OCI-LY1 (cell line): ENCODE measurements at regions not wholly inside any gene's neighbourhood (a gene's known extent, or its start where the extent isn't known, plus 50 kb on each side); places are given as distances from the start of the nearest gene placed in this dataset.

ENCODE experiments used
- H2AFZ ChIP-seq: fragments of 200-600 bp; sonication (generic), shearing (Covaris generic); 2 replicates; pipeline ENCODE4 v1.6.0; 2014; ENCODE audit warnings: antibody characterized with exemption, mild to moderate bottlenecking, low read length
- H3F3A ChIP-seq: fragments of 200-600 bp; sonication (generic), shearing (Covaris generic); 2 replicates; pipeline ENCODE4 v1.6.0; 2014; ENCODE audit warnings: mild to moderate bottlenecking, antibody characterized with exemption, low read length, moderate library complexity; ENCODE audit not compliant: insufficient read depth
- H3K27ac ChIP-seq: fragments of 200-600 bp; sonication (generic); 2 replicates; pipeline ENCODE4 v1.5.1; 2014; ENCODE audit warnings: low read length, mixed run types, mild to moderate bottlenecking, low read depth; ENCODE audit not compliant: poor library complexity, severe bottlenecking
- H3K27me3 ChIP-seq: fragments of 200-600 bp; sonication (generic); 2 replicates; pipeline ENCODE4 v1.6.0; 2014; ENCODE audit warnings: antibody characterized with exemption, mild to moderate bottlenecking, low read length, moderate library complexity; ENCODE audit not compliant: insufficient read depth
- H3K36me3 ChIP-seq: fragments of 200-600 bp; sonication (generic); 2 replicates; pipeline ENCODE4 v1.6.1; 2014; ENCODE audit warnings: mild to moderate bottlenecking, antibody characterized with exemption, low read length, moderate library complexity, mixed read lengths; ENCODE audit not compliant: insufficient read depth
- H3K4me1 ChIP-seq: fragments of 200-600 bp; sonication (generic); 2 replicates; pipeline ENCODE4 v1.5.1; 2014; ENCODE audit warnings: mild to moderate bottlenecking, low read length, moderate library complexity; ENCODE audit not compliant: insufficient read depth, severe bottlenecking
- H3K4me2 ChIP-seq: fragments of 200-600 bp; sonication (generic), shearing (Covaris generic); 2 replicates; pipeline ENCODE4 v1.6.1; 2014; ENCODE audit warnings: low read length
- H3K4me3 ChIP-seq: fragments of 200-600 bp; sonication (generic); 2 replicates; pipeline ENCODE4 v1.5.1; 2014; ENCODE audit warnings: low read length, low read depth, mild to moderate bottlenecking, mixed read lengths; ENCODE audit not compliant: poor library complexity, severe bottlenecking
- H3K79me2 ChIP-seq: fragments of 200-600 bp; shearing (Covaris generic); 2 replicates; pipeline ENCODE4 v1.6.1; 2016; ENCODE audit warnings: mixed run types, low read length, mixed read lengths; ENCODE audit not compliant: insufficient read depth
- H3K9ac ChIP-seq: fragments of 200-600 bp; sonication (generic), shearing (Covaris generic); 2 replicates; pipeline ENCODE4 v1.6.1; 2014; ENCODE audit warnings: mild to moderate bottlenecking, low read length, mixed read lengths
- H3K9me2 ChIP-seq: fragments of 200-600 bp; sonication (generic), shearing (Covaris generic); 2 replicates; pipeline ENCODE4 v1.6.1; 2014; ENCODE audit warnings: low read depth, mild to moderate bottlenecking, low read length, mixed read lengths
- H3K9me3 ChIP-seq: fragments of 200-600 bp; shearing (Covaris generic); 2 replicates; pipeline ENCODE4 v1.6.1; 2014; ENCODE audit warnings: low read length, mixed read lengths
- H4K20me1 ChIP-seq: fragments of 200-600 bp; sonication (generic), shearing (Covaris generic); 2 replicates; pipeline ENCODE4 v1.6.0; 2016; ENCODE audit warnings: mild to moderate bottlenecking, low read length; ENCODE audit not compliant: insufficient read depth
- EZH2 ChIP-seq: fragments of 200-600 bp; sonication (generic), shearing (Covaris generic); IDR thresholded peaks from 2 replicates; pipeline ENCODE4 v1.8.0; 2017; ENCODE audit warnings: borderline replicate concordance, mixed run types, mild to moderate bottlenecking, antibody characterized with exemption, low read length, moderate library complexity, mixed read lengths
- TF ChIP-seq, protein P1 (sequence below): fragments of 200-600 bp; sonication (generic), shearing (Covaris generic); IDR thresholded peaks from 2 replicates; pipeline ENCODE4 v1.5.1; 2017; ENCODE audit warnings: mild to moderate bottlenecking, antibody characterized with exemption, low read length, moderate library complexity, mixed read lengths

DNA sequence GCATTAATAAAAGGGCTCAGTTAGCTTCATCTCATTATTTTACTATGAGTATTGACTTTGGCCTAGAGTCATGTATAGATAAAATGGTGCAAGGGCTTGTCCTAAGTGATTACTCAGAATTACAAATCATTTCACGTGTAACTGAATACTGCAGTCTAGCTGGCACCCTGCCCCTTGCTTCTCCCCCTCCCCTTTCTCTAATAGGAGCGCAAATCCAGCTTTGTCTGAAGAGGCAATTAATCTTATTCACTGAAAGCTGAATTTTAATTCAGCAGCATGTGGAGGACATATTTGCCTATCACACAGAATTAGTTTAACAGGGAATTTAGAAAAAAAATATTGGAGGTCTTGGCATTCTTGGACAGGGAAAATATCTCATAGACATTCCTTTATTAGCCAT is 412.1 kb upstream of the DPH6 start:
- Histone ChIP-seq H3K79me2 (no peaks in the 10 kb centered on the region), H3K9me2 (no peaks in the 10 kb centered on the region), H3K36me3 (no peaks in the 10 kb centered on the region), H3F3A (no peaks in the 10 kb centered on the region), H3K27ac (no peak overlapping the region), H3K4me1 (no peaks in the 10 kb centered on the region), H3K27me3 (no peaks in the 10 kb centered on the region), H4K20me1 (no peaks in the 10 kb centered on the region), H3K4me2 (no peak overlapping the region), H3K9me3 (no peaks in the 10 kb centered on the region), H3K4me3 (no peak overlapping the region), H2AFZ (no peak overlapping the region), H3K9ac (no peak overlapping the region)
- TF ChIP-seq EZH2: no peak
- TF ChIP-seq, protein P1, sequence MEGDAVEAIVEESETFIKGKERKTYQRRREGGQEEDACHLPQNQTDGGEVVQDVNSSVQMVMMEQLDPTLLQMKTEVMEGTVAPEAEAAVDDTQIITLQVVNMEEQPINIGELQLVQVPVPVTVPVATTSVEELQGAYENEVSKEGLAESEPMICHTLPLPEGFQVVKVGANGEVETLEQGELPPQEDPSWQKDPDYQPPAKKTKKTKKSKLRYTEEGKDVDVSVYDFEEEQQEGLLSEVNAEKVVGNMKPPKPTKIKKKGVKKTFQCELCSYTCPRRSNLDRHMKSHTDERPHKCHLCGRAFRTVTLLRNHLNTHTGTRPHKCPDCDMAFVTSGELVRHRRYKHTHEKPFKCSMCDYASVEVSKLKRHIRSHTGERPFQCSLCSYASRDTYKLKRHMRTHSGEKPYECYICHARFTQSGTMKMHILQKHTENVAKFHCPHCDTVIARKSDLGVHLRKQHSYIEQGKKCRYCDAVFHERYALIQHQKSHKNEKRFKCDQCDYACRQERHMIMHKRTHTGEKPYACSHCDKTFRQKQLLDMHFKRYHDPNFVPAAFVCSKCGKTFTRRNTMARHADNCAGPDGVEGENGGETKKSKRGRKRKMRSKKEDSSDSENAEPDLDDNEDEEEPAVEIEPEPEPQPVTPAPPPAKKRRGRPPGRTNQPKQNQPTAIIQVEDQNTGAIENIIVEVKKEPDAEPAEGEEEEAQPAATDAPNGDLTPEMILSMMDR: no peak

DNA sequence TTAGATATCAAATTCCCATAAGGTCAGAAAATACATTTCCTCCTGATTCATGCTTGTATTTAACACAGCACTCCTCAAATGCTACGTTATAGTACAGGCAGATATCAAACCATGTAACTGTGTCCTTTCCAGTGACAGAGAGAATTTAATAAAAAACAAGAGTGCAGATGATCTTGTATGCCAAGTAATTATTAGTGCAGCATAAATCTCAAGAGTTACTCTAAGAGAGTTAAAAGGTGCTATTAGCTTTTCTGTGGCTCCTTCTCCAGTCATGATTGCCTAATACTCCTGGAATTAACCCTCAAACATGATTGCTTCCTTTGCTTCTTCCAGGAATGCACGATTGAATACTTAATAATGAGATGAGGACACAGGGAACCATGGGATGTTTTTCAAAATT is 413.0 kb upstream of the DPH6 start:
- Histone ChIP-seq H3F3A (no peaks in the 10 kb centered on the region), H4K20me1 (no peaks in the 10 kb centered on the region)
- no peak for TF ChIP-seq EZH2
- TF ChIP-seq, protein P1: no peak

DNA sequence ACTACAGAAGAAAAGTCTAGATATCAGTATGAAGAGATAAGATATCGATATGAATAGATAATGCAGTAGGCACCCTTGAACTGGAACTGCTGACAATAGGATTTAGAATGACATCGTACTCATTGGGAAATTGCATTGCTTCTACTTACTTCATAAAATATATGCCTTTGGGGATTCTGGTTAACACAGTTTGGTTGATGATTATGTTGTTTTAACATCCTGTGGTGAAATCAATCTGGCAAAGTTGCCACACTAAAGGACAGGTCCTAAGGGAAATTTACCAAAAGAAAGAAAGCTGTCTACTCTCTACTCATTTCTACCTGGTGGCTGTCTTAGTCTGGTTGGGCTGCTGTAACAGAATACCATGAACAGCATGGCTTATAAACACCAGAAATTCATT is 417.4 kb upstream of the DPH6 start:
- Histone ChIP-seq H2AFZ (no peak overlapping the region), H3K9ac (no peak overlapping the region)

More for the DNA sequence above, 413.0 kb upstream of the DPH6 start:
- H3K27ac ChIP-seq: no peak overlapping the region
- no peak overlapping the region for H3K4me2 ChIP-seq
- no peaks in the 10 kb centered on the region for H3K79me2 ChIP-seq
- no peaks in the 10 kb centered on the region for H3K4me1 ChIP-seq
- H3K27me3 ChIP-seq: no peaks in the 10 kb centered on the region
- H2AFZ ChIP-seq: no peak overlapping the region
- H3K9me2 ChIP-seq: no peaks in the 10 kb centered on the region
- no peaks in the 10 kb centered on the region for H3K36me3 ChIP-seq
- no peak overlapping the region for H3K9ac ChIP-seq
- H3K9me3 ChIP-seq: no peaks in the 10 kb centered on the region
- no peak overlapping the region for H3K4me3 ChIP-seq

More for the DNA sequence above, 417.4 kb upstream of the DPH6 start:
- no peak overlapping the region for H3K4me3 ChIP-seq
- TF ChIP-seq, protein P1: no peak
- TF ChIP-seq EZH2: no peak
- no peaks in the 10 kb centered on the region for H3K9me2 ChIP-seq
- H4K20me1 ChIP-seq: no peaks in the 10 kb centered on the region
- H3K27me3 ChIP-seq: no peaks in the 10 kb centered on the region
- no peaks in the 10 kb centered on the region for H3K4me1 ChIP-seq
- H3K9me3 ChIP-seq: no peaks in the 10 kb centered on the region
- no peaks in the 10 kb centered on the region for H3K36me3 ChIP-seq
- no peak overlapping the region for H3K4me2 ChIP-seq
- H3K27ac ChIP-seq: no peak overlapping the region
- no peaks in the 10 kb centered on the region for H3K79me2 ChIP-seq
- H3F3A ChIP-seq: no peaks in the 10 kb centered on the region
